C4-2B (cell line): ENCODE measurements at regions not wholly inside any gene's neighbourhood (a gene's known extent, or its start where the extent isn't known, plus 50 kb on each side); places are given as distances from the start of the nearest gene placed in this dataset.

Experiments used
- H3K27ac ChIP-seq: fragments of 450-650 bp; 2 replicates; pipeline ENCODE4 v1.5.1; 2017
- ZFX ChIP-seq: fragments of 450-650 bp; IDR thresholded peaks from 2 replicates; pipeline ENCODE4 v1.6.1; 2017
- TF ChIP-seq, protein P1 (sequence below): fragments of 450-650 bp; conservative IDR thresholded peaks from 2 replicates; pipeline ENCODE4 v1.5.1; 2017; ENCODE audit warnings: mild to moderate bottlenecking

DNA sequence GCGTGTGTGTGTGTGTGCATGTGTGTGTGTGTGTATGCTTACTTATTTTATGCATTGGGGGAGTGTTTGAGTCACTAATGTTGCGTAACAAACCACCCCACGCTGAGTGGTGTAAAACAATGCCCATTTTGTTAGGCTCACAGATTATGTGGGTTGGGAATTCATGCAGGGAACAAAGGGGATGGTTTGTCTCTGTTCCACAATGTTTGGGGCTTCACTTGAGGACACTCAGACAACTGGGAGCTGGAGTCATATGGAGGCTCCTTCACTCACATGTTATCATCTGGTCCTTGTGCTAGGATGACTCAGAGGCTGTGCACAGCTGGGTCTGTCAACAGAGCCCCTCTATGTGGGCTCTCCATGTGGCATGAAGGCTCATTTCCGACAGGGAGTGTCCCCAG is 51.3 kb upstream of the LARGE1 start:
- H3K27ac ChIP-seq: no peak overlapping the region
- TF ChIP-seq ZFX: no peak
- TF ChIP-seq, protein P1, sequence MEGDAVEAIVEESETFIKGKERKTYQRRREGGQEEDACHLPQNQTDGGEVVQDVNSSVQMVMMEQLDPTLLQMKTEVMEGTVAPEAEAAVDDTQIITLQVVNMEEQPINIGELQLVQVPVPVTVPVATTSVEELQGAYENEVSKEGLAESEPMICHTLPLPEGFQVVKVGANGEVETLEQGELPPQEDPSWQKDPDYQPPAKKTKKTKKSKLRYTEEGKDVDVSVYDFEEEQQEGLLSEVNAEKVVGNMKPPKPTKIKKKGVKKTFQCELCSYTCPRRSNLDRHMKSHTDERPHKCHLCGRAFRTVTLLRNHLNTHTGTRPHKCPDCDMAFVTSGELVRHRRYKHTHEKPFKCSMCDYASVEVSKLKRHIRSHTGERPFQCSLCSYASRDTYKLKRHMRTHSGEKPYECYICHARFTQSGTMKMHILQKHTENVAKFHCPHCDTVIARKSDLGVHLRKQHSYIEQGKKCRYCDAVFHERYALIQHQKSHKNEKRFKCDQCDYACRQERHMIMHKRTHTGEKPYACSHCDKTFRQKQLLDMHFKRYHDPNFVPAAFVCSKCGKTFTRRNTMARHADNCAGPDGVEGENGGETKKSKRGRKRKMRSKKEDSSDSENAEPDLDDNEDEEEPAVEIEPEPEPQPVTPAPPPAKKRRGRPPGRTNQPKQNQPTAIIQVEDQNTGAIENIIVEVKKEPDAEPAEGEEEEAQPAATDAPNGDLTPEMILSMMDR: no peak

DNA sequence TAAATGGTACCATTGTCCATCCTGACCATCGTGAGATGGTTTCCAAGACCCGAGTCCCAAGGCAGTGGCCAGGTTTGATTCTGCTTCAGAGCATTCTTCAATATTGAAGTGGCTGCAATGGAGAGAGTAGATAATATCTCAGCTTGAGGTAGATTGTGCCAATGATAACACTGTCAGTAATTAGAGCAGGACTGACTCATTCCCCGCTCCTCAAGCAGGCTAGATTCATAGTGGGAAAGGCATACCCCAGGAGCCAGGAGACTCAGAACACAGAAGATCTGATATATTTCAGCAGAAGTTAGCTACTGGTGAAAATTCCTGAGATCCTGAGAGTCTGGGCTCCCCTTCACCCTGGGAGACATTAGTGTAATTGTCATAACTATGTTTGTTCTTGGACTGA is 55.6 kb upstream of the LARGE1 start:
- no peak overlapping the region for H3K27ac ChIP-seq
- TF ChIP-seq, protein P1: no peak
- no peak for TF ChIP-seq ZFX

DNA sequence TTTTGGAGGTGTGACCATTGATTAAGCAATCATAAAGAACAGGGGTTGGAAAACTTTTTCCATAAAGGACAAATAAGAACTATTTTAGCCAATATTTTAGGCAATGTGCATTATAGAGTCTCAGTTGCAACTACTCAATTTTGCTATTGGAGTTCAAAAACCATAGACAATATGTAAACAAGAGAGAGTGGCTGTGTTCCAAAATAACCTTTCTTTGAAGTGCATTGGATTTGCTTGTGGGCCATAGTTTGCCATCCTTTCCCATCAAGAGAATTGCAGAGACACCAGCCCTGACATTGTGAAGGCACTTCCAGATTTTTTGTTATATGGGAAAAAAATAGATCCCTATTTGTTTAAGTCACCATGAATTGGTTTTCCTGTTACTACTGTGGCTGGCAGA is 63.3 kb upstream of the LARGE1 start:
- TF ChIP-seq, protein P1: no peak
- TF ChIP-seq ZFX: no peak
- H3K27ac ChIP-seq: no peak overlapping the region

DNA sequence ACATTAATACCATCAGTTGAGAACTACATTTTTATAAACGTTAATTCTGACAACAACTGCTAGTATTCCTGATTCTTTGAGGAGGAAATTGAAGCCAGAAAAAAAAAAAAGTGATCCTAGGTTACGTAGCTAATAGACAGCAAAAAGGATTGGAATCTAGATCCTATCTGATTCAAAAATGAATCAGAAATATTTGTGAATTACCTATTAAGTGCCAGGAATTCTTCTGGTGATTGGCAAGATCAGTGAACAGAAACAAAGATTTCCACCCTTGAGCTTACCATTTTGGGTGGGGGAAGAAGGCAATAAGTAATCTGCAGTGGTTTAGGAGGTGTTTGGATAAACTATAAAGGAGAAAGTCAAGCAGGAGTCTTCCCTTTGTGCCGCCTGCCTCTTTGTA is 63.9 kb upstream of the LARGE1 start:
- H3K27ac ChIP-seq: no peak overlapping the region

DNA sequence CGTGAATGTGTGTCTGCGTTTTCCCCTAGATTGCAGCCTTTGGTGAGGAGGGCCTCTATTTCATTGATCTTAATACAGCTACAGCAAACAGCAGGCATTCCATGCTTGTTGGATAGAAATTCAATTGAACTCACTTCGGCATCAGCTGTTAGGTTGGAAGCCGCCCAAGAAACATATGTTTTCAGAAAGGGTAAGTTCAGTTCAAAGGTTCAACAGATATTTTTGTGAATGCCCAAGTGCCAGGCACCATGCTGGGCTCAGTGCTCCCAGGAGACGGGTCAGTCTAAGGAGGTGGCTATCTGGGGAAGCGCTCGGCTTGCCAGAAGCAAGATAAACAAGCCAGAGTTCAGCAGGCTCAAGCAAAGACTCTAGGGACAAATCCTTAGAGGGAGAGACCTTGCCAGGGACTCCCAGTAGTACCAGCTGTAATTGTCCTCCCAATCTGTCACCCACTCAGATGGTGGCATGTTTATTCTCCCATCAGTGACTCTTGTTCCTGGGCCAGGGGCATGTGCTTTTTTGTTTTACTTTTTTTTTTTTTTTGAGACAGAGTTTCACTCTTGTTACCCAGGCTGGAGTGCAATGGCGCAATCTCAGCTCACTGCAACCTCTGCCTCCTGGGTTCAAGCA is 64.5 kb upstream of the LARGE1 start:
- TF ChIP-seq ZFX: no peak
- TF ChIP-seq, protein P1: no peak

More for the DNA sequence above, 63.9 kb upstream of the LARGE1 start:
- TF ChIP-seq, protein P1: no peak
- TF ChIP-seq ZFX: no peak

DNA sequence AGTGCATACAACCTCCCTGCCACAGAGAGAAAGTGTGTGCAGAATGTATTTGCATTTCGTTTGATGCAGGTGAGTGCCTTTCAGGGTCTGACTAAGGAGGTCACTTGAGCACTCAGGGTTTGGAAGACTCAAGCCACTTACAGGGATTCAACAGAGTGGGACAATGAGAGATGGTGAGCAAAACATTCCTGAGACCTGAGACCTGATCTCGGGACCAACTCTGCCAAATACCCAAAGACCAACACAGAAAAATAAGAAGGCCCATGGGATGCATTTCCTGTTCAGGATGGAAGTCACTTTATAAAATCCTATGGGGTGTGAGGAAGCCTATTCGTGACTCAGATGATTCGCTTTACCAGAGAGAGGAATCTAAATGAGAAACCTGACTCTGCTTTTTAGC is 65.2 kb upstream of the LARGE1 start:
- TF ChIP-seq ZFX: no peak
- TF ChIP-seq, protein P1: no peak

More for the DNA sequence above, 64.5 kb upstream of the LARGE1 start:
- H3K27ac ChIP-seq: no peak overlapping the region

DNA sequence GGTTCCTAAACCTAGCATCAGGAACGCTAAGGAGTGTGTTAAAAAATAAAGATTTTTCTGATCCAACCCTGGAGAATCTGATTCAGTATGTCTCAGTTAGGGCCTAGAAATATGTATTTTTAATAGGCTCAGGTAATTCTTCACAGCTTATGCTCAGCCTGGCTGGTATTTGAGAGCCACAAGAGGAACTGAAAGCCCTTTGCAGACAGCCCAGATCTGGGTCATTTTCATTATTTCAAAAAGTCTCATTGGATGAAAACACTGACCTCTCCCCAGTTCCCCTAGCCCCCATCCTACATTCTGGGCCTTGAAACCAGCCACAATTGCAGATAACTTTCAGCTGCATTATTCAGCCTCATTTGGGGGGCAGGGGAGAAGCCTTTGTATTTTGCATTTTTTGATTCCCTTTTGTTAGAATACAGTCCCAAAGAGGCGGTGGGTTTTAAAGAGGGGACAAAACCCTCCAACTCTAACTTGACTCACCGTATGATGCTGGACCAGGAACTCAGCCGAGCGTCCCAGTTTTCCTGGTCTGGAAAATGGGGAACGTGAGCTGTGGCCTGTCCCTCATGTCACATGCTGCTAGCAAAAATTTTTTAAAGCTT is 66.0 kb upstream of the LARGE1 start:
- TF ChIP-seq ZFX: no peak
- TF ChIP-seq, protein P1: no peak
- H3K27ac ChIP-seq: no peak overlapping the region

More for the DNA sequence above, 65.2 kb upstream of the LARGE1 start:
- H3K27ac ChIP-seq: no peak overlapping the region
